ENCODE measurements at regions not wholly inside any gene's neighbourhood (a gene's known extent, or its start where the extent isn't known, plus 50 kb on each side); places are given as distances from the start of the nearest gene placed in this dataset.
"Not testable (repeated sequence)": the region's sequence is repeated elsewhere in the genome, so short reads cannot be mapped to it uniquely, and the experiment has no call there.

GRCh38 chrY:13627323-13627722, 76.4 kb upstream of the TMSB4Y start:
- H3K27me3 Mint-ChIP-seq (ENCODE audit: low read depth); H3K27ac Mint-ChIP-seq; H3K4me1 Mint-ChIP-seq (ENCODE audit: low read depth); H3K9me3 Mint-ChIP-seq; ATAC-seq (replicated peaks in 1 of 2); DNase-seq; H3K4me3 Mint-ChIP-seq; H3K36me3 Mint-ChIP-seq (ENCODE audit: insufficient read depth in 2 of 2): not testable (repeated sequence)

- no peak for DNase-seq
- H3K36me3 Mint-ChIP-seq (ENCODE audit: insufficient read depth in 2 of 2): no peaks in the 10 kb centered on the region
- peak in 1 of 2 donors; percentile 17 for ATAC-seq (replicated peaks in 1 of 2)
- no peak overlapping the region for H3K27ac Mint-ChIP-seq
- H3K27me3 Mint-ChIP-seq (ENCODE audit: low read depth): no peaks in the 10 kb centered on the region
- H3K4me1 Mint-ChIP-seq (ENCODE audit: low read depth): no peaks in the 10 kb centered on the region
- H3K4me3 Mint-ChIP-seq: no peak overlapping the region
- no peaks in the 10 kb centered on the region for H3K9me3 Mint-ChIP-seq
These were observed 87.8 kb upstream of the TMSB4Y start for GRCh38 chrY:13615943-13616304.

DNA sequence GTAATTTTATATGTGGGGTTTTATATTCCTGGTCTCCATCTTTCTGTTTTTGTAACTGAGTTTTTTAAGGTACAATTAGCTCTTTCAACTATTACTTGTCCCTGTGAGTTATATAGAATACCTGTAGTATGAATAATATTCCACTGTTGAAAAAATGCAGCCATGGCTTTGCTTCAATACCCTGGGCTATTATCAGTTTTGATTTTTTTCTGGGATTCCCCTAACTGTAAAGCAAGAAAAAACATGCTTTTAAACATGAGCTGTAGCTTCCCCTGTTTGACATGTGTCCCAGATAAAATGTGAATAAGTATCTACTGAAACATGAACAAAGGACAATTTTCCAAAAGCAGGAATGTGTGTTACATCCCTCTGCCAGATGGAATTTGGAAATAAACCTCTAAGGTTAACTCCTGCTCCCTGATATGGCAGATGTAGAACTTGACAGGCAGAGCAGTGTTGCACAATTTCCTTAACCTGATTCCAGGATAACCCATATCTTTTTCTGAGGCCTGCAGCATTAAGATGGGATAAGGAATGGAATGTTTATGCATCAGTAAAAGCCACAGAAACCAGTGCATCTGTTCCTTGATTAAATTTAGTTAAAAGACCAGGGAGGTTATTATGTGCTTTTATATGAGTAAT, 88.3 kb upstream of the TMSB4Y start:
- H3K36me3 Mint-ChIP-seq (ENCODE audit: insufficient read depth in 2 of 2): no peaks in the 10 kb centered on the region
- no peak overlapping the region for H3K27ac Mint-ChIP-seq
- DNase-seq (no peak), ATAC-seq (replicated peaks in 1 of 2) (no peak)
- H3K27me3 Mint-ChIP-seq (ENCODE audit: low read depth): no peaks in the 10 kb centered on the region
- H3K4me1 Mint-ChIP-seq (ENCODE audit: low read depth): no peaks in the 10 kb centered on the region
- H3K4me3 Mint-ChIP-seq: no peak overlapping the region
- no peaks in the 10 kb centered on the region for H3K9me3 Mint-ChIP-seq

DNA sequence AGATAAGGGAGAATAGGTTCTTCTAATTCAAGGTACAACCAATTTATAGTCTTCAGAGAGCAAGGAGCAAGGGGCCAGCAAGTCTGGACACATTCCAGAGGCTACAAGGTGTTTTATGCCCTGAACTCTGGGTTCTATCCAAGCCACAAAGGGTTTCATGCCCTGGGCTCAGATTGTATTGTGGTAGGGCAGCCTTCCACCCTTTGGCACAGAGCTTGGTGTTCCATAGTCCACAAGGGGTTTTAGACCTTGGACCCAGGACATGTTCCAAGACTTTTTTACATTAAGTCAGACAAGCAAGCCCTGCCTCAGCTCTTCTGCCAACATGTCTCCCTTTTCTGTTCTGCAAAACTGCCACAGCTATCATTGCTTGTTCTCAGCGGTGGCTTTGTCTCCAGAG, 90.8 kb upstream of the TMSB4Y start:
- no peak overlapping the region for H3K27ac Mint-ChIP-seq
- H3K27me3 Mint-ChIP-seq (ENCODE audit: low read depth): no peaks in the 10 kb centered on the region
- H3K36me3 Mint-ChIP-seq (ENCODE audit: insufficient read depth in 2 of 2): no peaks in the 10 kb centered on the region
- no peaks in the 10 kb centered on the region for H3K9me3 Mint-ChIP-seq
- no peak overlapping the region for H3K4me3 Mint-ChIP-seq
- ATAC-seq (replicated peaks in 1 of 2): no peak
- DNase-seq: no peak
- no peaks in the 10 kb centered on the region for H3K4me1 Mint-ChIP-seq (ENCODE audit: low read depth)

DNA sequence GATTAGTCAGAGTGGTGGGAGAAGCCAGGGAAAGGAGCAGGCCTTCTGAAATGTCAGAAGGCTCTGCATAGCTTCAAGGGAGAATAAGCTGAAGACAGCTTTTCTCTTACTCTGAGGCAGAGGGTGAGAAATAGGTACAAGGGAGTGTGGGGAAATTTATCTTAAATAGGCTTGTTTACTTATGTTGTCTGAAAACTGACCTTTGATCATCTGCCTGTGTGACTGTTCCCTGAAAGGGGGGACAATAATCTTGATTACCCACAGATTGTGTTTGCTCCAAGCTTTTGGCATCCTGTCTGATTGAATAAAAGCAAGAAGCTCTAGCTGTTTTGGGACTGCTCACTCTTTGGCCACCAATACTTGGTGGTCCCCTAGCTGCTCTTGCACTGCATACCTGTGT, 91.7 kb upstream of the TMSB4Y start:
- Mint-ChIP-seq H3K9me3 (no peaks in the 10 kb centered on the region), H3K36me3 (ENCODE audit: insufficient read depth in 2 of 2) (no peaks in the 10 kb centered on the region), H3K27me3 (ENCODE audit: low read depth) (no peaks in the 10 kb centered on the region), H3K4me1 (ENCODE audit: low read depth) (no peaks in the 10 kb centered on the region), H3K27ac (no peak overlapping the region), H3K4me3 (no peak overlapping the region)
- no peak for ATAC-seq (replicated peaks in 1 of 2)
- DNase-seq: no peak

DNA sequence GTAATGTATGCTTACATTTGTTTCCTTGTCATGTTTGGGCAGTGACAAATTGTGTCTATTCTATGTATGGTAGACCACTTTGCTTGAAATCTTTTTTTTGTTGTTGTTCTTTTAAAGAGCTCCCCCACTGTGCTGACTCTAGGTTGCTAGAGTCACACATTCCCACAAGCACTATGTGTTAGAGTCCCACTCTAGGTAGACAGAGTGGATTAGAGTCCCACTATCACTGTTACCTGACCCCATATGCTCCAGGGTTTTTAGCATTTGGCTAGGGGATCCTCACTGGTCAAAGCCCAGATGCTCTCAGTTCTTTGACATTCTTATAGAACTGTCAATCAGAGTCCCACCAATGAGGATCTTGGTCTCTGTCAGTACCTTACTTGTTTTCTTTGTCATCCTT, 111.2 kb upstream of the TMSB4Y start:
- Mint-ChIP-seq H3K9me3 (no peaks in the 10 kb centered on the region), H3K36me3 (ENCODE audit: insufficient read depth in 2 of 2) (no peaks in the 10 kb centered on the region), H3K27ac (no peak overlapping the region), H3K27me3 (ENCODE audit: low read depth) (no peaks in the 10 kb centered on the region), H3K4me3 (no peak overlapping the region), H3K4me1 (ENCODE audit: low read depth) (no peaks in the 10 kb centered on the region)
- ATAC-seq (replicated peaks in 1 of 2): no peak
- no peak for DNase-seq

DNA sequence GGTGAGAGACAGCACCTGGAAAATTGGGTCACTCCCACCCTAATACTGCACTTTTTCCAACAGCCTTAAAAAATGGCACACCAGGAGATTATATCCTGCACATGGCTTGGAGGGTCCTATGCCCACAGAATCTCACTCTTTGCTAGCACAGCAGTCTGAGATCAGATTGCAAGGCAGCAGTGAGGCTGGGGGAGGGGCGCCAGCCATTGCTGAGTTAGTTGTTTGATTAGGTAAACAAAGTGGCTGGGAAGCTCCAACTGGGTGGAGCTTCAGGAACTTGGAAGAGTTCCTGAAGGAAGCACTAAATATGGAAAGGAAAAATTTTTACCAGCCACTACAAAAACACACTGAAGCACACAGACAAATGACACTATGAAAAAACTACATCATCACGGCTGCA, 91.1 kb upstream of the UTY start:
- H3K36me3 Mint-ChIP-seq (ENCODE audit: insufficient read depth in 2 of 2); H3K27me3 Mint-ChIP-seq (ENCODE audit: low read depth); H3K4me1 Mint-ChIP-seq (ENCODE audit: low read depth); H3K9me3 Mint-ChIP-seq; ATAC-seq (replicated peaks in 1 of 2); H3K4me3 Mint-ChIP-seq; H3K27ac Mint-ChIP-seq; DNase-seq: not testable (repeated sequence)

DNA sequence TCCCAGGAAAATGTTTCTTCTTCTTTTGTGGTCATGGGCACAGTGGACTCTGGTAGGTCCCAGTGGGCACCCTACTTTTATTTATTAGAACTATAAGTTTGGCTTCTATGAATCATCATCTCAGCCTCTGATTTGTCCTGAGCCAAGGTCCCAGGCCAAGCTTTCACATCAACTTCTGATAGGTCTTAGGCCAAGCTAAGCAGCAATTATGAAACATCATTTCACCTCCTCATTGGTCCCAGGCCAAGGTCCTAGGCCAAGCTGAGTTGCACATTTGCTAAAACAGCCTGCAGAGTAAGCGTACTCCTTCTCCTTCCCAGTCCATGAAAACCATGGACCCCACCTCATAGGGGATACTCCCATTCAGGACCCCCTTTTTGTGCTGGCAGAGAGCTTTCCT, 87.4 kb upstream of the UTY start:
- ATAC-seq (replicated peaks in 1 of 2) (no peak), DNase-seq (no peak)
- Mint-ChIP-seq H3K27me3 (ENCODE audit: low read depth) (no peaks in the 10 kb centered on the region), H3K27ac (no peak overlapping the region), H3K9me3 (no peaks in the 10 kb centered on the region), H3K4me1 (ENCODE audit: low read depth) (no peaks in the 10 kb centered on the region), H3K4me3 (no peak overlapping the region), H3K36me3 (ENCODE audit: insufficient read depth in 2 of 2) (no peaks in the 10 kb centered on the region)

- H3K4me1 Mint-ChIP-seq (ENCODE audit: low read depth): no peaks in the 10 kb centered on the region
- peaks cover 0 to 2% of the 10 kb centered on the region in 2 donors for H3K9me3 Mint-ChIP-seq
- H3K27ac Mint-ChIP-seq: no peak overlapping the region
- ATAC-seq (replicated peaks in 1 of 2) (no peak), DNase-seq (no peak)
- no peaks in the 10 kb centered on the region for H3K27me3 Mint-ChIP-seq (ENCODE audit: low read depth)
- no peaks in the 10 kb centered on the region for H3K36me3 Mint-ChIP-seq (ENCODE audit: insufficient read depth in 2 of 2)
- no peak overlapping the region for H3K4me3 Mint-ChIP-seq
These were observed 75.1 kb upstream of the UTY start for GRCh38 chrY:13554949-13555348.

DNA sequence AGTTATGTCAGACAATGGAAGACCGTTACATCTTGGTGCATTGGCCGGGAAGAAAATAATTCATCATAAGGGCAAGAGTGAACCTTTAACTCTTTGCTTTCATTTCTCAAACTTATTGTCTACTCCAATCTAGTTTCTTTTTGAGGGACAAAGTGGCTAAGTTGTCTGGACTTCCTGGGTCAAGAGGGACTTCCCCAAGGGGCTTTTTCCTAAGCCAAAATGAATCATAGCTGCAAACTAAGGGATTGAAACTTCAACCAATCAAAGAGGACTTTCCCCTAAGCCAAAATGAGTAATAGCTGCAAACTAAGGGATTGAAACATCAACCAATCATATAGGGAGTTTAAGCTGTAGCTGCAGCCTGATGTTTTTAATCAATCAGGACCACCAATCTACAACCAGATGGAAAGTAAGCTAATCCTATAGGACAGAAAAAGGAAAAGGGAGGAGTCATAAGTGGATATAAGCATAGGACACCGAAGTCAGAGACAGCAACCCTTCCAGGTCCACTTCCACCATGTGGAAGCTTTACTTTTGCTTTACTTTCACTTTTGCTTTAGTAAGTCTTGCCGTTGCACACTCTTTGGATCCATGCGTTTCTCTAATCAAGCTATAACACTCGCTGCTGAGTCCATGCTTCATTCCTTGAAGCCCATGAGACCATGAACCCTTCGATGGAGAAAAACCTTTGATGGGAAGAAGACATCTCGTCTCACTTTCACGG, 72.7 kb upstream of the UTY start:
- H3K36me3 Mint-ChIP-seq (ENCODE audit: insufficient read depth in 2 of 2): no peaks in the 10 kb centered on the region
- H3K27ac Mint-ChIP-seq: no peak overlapping the region
- DNase-seq: no peak
- H3K9me3 Mint-ChIP-seq: peaks cover 0 to 2% of the 10 kb centered on the region in 2 donors
- H3K27me3 Mint-ChIP-seq (ENCODE audit: low read depth): no peaks in the 10 kb centered on the region
- H3K4me3 Mint-ChIP-seq: peak overlapping the region in 1 of 2 donors; percentile 49
- peak in 1 of 2 donors; percentile 51 for ATAC-seq (replicated peaks in 1 of 2)
- H3K4me1 Mint-ChIP-seq (ENCODE audit: low read depth): no peaks in the 10 kb centered on the region

DNA sequence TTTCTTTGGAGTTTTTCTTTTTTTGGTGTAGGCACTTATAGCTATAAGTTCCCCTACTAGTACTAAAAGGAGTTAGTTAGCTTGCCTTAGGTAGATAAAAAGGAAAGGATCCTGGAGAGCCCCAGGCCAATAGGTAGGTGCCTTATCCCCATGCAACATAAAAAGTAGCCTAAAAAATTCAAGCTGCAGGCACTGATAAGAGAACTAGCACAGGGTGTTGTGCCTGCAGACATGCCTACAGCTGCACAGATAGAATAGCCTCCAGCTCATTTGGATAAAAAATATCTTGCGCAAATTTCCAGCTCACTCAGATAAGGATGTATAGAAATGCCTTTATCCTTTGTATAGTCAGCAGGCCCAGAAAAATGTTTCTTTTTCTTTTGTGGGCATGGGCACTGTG, 71.4 kb upstream of the UTY start:
- Mint-ChIP-seq H3K4me1 (ENCODE audit: low read depth) (no peaks in the 10 kb centered on the region), H3K9me3 (peaks cover 0 to 2% of the 10 kb centered on the region in 2 donors), H3K27me3 (ENCODE audit: low read depth) (no peaks in the 10 kb centered on the region), H3K36me3 (ENCODE audit: insufficient read depth in 2 of 2) (no peaks in the 10 kb centered on the region), H3K4me3 (no peak overlapping the region), H3K27ac (no peak overlapping the region)
- ATAC-seq (replicated peaks in 1 of 2) (no peak), DNase-seq (no peak)

DNA sequence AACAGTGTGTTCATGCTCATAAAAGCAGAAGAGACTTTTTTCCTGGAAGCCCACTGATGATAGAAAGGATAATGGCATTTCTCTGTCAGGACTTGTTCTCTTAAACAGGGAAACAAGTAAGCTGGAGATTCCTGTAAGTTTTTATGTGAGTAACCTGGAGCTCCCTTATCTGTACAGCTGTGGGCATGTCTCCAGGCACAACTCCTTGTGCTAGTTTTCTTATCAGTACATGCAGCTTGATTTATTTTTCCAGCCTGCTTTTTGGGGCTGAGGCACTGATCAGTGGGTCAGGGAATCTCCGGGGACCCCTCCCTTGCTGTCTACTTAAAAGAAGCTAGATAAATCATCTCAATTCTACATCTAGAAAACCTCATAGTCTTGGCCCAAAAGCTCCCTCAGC, 64.7 kb upstream of the UTY start:
- H3K9me3 Mint-ChIP-seq: no peaks in the 10 kb centered on the region
- no peak overlapping the region for H3K4me3 Mint-ChIP-seq
- no peak overlapping the region for H3K27ac Mint-ChIP-seq
- no peaks in the 10 kb centered on the region for H3K27me3 Mint-ChIP-seq (ENCODE audit: low read depth)
- no peaks in the 10 kb centered on the region for H3K4me1 Mint-ChIP-seq (ENCODE audit: low read depth)
- no peak for DNase-seq
- peaks cover 0 to 1% of the 10 kb centered on the region in 2 donors for H3K36me3 Mint-ChIP-seq (ENCODE audit: insufficient read depth in 2 of 2)
- no peak for ATAC-seq (replicated peaks in 1 of 2)

DNA sequence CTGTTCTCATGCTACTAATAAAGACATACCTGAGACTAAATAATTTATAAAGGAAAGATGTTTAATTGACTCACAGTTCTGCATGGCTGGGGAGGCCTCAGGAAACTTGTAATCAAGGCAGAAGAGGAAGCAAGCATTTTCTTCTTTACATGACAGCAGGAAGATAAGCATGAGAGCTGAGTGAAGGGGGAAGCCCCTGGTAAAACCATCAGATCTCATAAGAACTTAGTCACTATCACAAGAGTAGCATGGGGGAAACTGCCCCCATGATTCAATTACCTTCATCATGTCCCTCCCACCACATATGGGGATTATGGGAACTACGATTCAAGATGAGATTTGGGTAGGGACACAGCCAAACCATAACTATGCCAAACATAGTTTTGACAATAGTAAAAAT, 58.1 kb upstream of the UTY start:
- H3K4me3 Mint-ChIP-seq: no peak overlapping the region
- DNase-seq (no peak), ATAC-seq (replicated peaks in 1 of 2) (no peak)
- no peak overlapping the region for H3K27ac Mint-ChIP-seq
- no peaks in the 10 kb centered on the region for H3K4me1 Mint-ChIP-seq (ENCODE audit: low read depth)
- no peaks in the 10 kb centered on the region for H3K9me3 Mint-ChIP-seq
- H3K27me3 Mint-ChIP-seq (ENCODE audit: low read depth): no peaks in the 10 kb centered on the region
- no peaks in the 10 kb centered on the region for H3K36me3 Mint-ChIP-seq (ENCODE audit: insufficient read depth in 2 of 2)

Data from activated T-cell treated with anti-CD3 and anti-CD28 coated beads, Interleukin-2, amount 50 U/mL, for 72 hours (primary cell).